Stimulated activated CD4-positive, alpha-beta T cell treated with anti-CD3 and anti-CD28 coated beads, Interleukin-4, amount 100 ng/mL, for 48 hours (primary cell): ENCODE measurements at regions not wholly inside any gene's neighbourhood (a gene's known extent, or its start where the extent isn't known, plus 50 kb on each side); places are given as distances from the start of the nearest gene placed in this dataset.

ENCODE experiments used
- DNase-seq, 2 donors: peaks; one replicate each; pipeline ENCODE4 v3.0.0-alpha.2; 2020; ENCODE audit warnings: low read depth in 2 of 2

GRCh38 chr1:83770319-83770661 is 228.6 kb downstream of the TTLL7 start:
- no peak for DNase-seq

DNA sequence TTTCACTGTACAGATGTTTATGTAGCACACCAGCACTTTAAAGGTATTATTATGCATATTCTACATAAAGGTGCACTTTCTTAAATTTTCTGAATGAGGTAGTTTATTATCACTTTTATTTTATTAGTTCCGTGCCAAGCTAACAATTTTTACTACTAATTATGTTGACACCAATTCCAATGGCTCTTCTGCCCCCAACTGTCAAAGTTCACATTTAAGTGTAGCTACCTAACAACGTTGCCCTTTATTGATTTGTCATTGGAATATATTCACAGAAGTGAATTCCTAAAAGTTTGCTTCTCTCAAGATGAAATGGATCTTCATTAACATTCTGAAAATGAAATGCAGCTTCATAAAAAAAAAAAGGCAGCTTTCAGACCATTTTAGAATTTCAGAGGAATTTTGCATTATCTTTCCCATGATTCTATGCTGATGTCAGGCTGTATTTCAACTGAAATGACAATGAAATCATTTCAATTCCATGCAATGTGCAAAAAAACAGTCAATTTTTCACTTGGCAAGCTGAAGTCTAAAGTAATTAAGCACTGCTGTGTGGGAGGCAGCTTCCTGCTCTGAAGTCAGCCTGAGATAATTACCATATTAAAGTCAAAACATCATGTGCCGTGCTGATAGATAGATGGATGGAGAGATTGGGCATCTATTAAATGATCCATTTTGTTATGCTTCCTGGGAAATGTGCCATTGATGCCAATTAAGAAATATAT is 229.2 kb downstream of the TTLL7 start:
- no peak for DNase-seq

DNA sequence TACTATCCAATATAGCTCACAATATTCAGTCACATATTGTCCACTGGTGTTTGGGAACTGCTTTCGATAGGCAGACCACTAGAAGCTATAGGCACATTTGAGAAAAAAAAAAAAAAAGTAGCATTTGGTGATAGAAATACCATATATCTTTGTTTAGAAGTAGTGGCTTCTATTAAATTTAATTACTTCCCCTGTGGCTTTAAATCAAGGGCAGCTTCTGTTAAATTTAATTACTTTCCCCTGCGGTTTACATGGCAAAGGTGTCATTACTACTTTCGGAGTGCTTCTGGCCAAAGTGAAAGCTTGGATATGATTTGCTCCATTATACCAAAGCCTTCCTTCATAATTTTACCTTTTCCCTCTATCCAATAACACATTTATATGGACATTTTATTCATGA is 229.9 kb downstream of the TTLL7 start:
- DNase-seq: no peak

DNA sequence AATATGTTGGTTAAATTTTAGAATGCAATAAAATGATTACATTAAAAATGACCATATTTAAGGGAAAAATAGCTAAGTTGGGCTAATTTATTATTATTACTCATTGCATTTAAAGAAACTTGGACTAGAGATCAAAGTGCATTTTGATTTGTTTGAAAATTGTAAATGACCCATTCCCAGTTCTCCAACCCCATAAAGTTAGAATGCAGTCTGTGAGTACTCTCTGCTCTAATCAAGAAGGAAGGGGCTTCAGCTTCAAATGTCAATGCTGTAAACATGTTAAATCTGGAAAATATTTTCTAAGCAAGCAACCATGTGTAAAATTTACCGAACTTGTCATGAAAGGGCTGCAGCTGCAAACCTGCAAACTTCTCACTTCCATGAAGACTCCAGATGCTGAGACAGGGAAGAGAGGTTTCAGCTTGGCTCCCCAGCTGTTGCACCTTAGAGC is 232.7 kb downstream of the TTLL7 start:
- no peak for DNase-seq

- DNase-seq: no peak
These were observed 233.8 kb downstream of the TTLL7 start for GRCh38 chr1:83765125-83765524.

DNA sequence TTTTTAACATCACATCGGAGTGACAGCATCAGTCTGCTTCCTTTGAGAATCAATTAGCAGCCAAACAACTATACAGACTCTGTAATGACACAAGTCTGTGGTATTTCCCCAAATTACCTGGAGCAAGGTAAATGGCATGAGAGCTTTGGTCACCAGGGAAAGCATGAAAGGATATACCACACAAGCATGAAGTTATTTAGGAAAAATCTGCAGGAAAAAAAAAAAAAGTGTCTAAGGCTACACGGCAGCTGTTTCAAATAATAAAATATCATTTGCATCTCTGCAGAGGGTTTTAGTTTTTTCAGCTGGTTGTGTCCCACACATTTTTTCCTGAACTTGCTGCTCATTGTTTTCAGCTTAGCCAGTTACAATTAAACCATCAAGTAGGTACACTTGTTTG is 234.7 kb downstream of the TTLL7 start:
- DNase-seq: no peak

- DNase-seq: no peak
These were observed 235.4 kb downstream of the TTLL7 start for GRCh38 chr1:83763361-83764095.

GRCh38 chr1:83762416-83762815 is 236.5 kb downstream of the TTLL7 start:
- DNase-seq: no peak

- no peak for DNase-seq
These were observed 236.9 kb downstream of the TTLL7 start for GRCh38 chr1:83762039-83762365.

- DNase-seq: no peak
These were observed 237.5 kb downstream of the TTLL7 start for GRCh38 chr1:83761167-83762038.

GRCh38 chr1:83760226-83761021 is 238.5 kb downstream of the TTLL7 start:
- no peak for DNase-seq

GRCh38 chr1:83756984-83757717 is 241.8 kb downstream of the TTLL7 start:
- no peak for DNase-seq

- DNase-seq: no peak
These were observed 247.3 kb downstream of the TTLL7 start for GRCh38 chr1:83751602-83752001.

- no peak for DNase-seq
These were observed 248.7 kb downstream of the TTLL7 start for GRCh38 chr1:83750201-83750600.

DNA sequence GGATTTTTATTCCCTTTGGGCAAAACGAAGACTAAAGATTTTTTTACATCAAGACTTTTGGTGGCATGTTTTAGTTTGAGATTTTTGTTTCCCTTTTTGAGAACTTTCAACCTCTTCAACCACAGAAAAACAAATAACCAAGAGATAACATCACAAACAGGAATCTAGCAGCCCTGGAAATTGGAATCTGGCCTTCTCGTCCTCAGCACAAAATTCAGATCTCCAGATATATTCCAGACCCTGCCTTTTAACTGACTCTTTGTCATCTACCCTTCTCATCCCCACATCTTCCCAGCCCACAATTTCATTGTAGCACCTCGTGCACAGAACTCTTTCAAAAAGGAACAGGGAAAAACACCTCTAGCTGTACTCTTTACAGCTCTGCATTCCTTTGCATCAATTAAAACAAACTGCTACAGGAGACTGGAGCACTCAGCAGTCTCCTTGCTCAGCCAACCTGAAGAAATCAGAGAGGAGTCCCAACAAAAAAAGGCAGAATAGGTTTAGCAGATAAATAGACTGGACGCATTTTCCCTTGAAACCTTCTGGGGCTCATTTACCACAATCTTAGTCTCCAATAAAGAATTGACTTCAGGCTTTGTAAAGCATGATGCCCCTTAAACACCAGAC is 251.0 kb downstream of the TTLL7 start:
- DNase-seq: no peak

- no peak for DNase-seq
These were observed 252.7 kb downstream of the TTLL7 start for GRCh38 chr1:83746234-83746633.

DNA sequence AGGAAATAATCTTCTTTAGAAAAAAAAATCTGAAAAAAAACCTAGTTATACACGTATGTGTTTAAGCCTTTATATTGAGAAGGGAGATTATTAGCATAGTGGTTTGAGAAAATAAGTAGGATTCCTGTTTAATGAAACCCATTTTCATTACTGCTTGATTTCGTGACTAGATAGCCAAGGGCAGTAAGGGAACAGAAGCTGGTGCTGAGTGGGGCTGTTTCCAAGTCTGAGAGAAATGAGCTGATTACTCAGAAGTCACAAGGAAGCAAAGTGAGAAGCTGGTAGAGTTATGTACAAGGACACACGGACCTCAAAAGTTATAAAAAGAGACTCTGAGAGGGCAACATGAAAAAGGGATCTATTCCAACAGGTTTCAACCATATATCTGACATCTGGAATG is 256.5 kb downstream of the TTLL7 start:
- no peak for DNase-seq

- DNase-seq: no peak
These were observed 257.2 kb downstream of the TTLL7 start for GRCh38 chr1:83741770-83742169.

DNA sequence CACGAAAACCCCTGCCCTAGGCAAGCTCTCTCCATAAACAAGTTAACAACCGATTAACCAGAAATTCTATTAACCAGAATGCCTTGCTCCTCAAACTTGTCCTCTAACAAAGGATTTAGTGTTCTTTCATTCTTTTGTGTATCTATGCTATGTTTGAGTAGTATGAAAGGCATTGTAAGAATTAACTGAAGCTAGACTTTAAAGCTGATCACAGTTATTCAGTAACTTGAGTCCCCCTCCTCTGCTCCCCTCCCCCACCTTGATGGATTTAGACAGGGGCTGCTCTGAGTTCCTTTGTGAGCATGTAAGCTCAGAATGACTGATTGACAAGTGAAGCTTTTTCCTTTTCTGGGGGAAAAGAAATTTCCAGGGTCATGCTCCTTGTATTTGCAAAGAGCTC is 257.6 kb downstream of the TTLL7 start:
- DNase-seq: no peak

- no peak for DNase-seq
These were observed 263.4 kb downstream of the TTLL7 start for GRCh38 chr1:83735526-83735925.

- no peak for DNase-seq
These were observed 264.5 kb downstream of the TTLL7 start for GRCh38 chr1:83734420-83734819.
